SK-N-SH (cell line): ENCODE measurements at regions not wholly inside any gene's neighbourhood (a gene's known extent, or its start where the extent isn't known, plus 50 kb on each side); places are given as distances from the start of the nearest gene placed in this dataset.

ENCODE experiments used
- CTCF ChIP-seq: fragments of 200-600 bp; sonication (generic); IDR thresholded peaks from 2 replicates; pipeline ENCODE4 v1.6.1; 2017; ENCODE audit warnings: antibody characterized with exemption, mild to moderate bottlenecking, moderate library complexity
- ELF1 ChIP-seq: IDR thresholded peaks from 2 replicates; pipeline ENCODE4 v1.4.0; 2012
- EZH2phosphoT487 ChIP-seq: fragments of 200-600 bp; sonication (generic); IDR thresholded peaks from 2 replicates; pipeline ENCODE4 v1.6.1; 2017; ENCODE audit warnings: low read depth, mixed run types, mild to moderate bottlenecking, antibody characterized with exemption, moderate library complexity, borderline replicate concordance
- FOSL2 ChIP-seq: IDR thresholded peaks from 2 replicates; pipeline ENCODE4 v1.4.0; 2012; ENCODE audit warnings: low read depth, mild to moderate bottlenecking, moderate library complexity, borderline replicate concordance
- MAX ChIP-seq: IDR thresholded peaks from 2 replicates; pipeline ENCODE4 v1.4.0; 2012; ENCODE audit warnings: low read depth
- RCOR1 ChIP-seq: fragments of 150-350 bp; IDR thresholded peaks from 2 replicates; pipeline ENCODE4 v1.6.1; 2017; ENCODE audit warnings: antibody characterized with exemption, low read length
- SMC3 ChIP-seq: IDR thresholded peaks from 2 replicates; pipeline ENCODE4 v1.6.1; 2012; ENCODE audit warnings: low read depth, low read length, improper control_type of control experiment
- TAF1 ChIP-seq: IDR thresholded peaks from 2 replicates; pipeline ENCODE4 v1.6.1; 2012; ENCODE audit warnings: low read depth, mild to moderate bottlenecking, low read length, moderate library complexity, borderline replicate concordance
- YY1 ChIP-seq: IDR thresholded peaks from 2 replicates; pipeline ENCODE4 v1.4.0; 2012; ENCODE audit warnings: low read depth, mild to moderate bottlenecking

- TF ChIP-seq YY1 (no peak), ELF1 (no peak), MAX (no peak), EZH2phosphoT487 (no peak), CTCF (no peak), RCOR1 (no peak), FOSL2 (no peak), SMC3 (no peak), TAF1 (no peak)
Measured at GRCh38 chr1:5743435-5744095, 248.7 kb downstream of the NPHP4 start.
